ENCODE measurements at regions not wholly inside any gene's neighbourhood (a gene's known extent, or its start where the extent isn't known, plus 50 kb on each side); places are given as distances from the start of the nearest gene placed in this dataset.

GRCh38 chr5:85375525-85375924 is 990.8 kb upstream of the EDIL3 start:
- no peaks in the 10 kb centered on the region for H4K20me1 ChIP-seq (ENCODE audit: control insufficient read depth, insufficient read depth, insufficient read length)
- H3K18ac ChIP-seq (ENCODE audit: insufficient read length, low read depth, low read length): no peak overlapping the region
- no peak overlapping the region for H2BK15ac ChIP-seq (ENCODE audit: low read depth, low read length)
- H3K14ac ChIP-seq (ENCODE audit: insufficient read depth, low read length): no peak overlapping the region
- no peak overlapping the region for H4K5ac ChIP-seq (ENCODE audit: insufficient read length, low read depth, low read length)
- H3K4me3 Mint-ChIP-seq: no peak overlapping the region
- no peak overlapping the region for H3K23ac ChIP-seq (ENCODE audit: insufficient read length, low read depth, low read length)
- H2AFZ ChIP-seq (ENCODE audit: low read length): no peak overlapping the region
- WGBS (ENCODE audit: extremely low coverage, insufficient read length, low lambda C conversion rate): no CpG with 5 or more reads among the region's 4 CpGs
- no peak overlapping the region for H2AK5ac ChIP-seq (ENCODE audit: insufficient read length, low read length)
- no peaks in the 10 kb centered on the region for H3K9me3 ChIP-seq (ENCODE audit: control insufficient read depth, low read depth, low read length)
- H3K4me2 ChIP-seq (ENCODE audit: insufficient read depth, insufficient read length, low read length): no peak overlapping the region
- H3K27me3 Mint-ChIP-seq (ENCODE audit: low read depth): no peaks in the 10 kb centered on the region
- no peaks in the 10 kb centered on the region for H3K79me1 ChIP-seq (ENCODE audit: insufficient read depth, low read depth, low read length, poor library complexity, severe bottlenecking)
- H3K23me2 ChIP-seq (ENCODE audit: insufficient read length, low read depth, low read length, poor library complexity, severe bottlenecking): no peaks in the 10 kb centered on the region
- no peak overlapping the region for H3K27ac ChIP-seq (ENCODE audit: insufficient read length, low read depth, low read length)
- no peak overlapping the region for H4K8ac ChIP-seq (replicated peaks; ENCODE audit: insufficient read length, low read depth, low read length)
- no peak overlapping the region for H2BK12ac ChIP-seq (ENCODE audit: insufficient read length, low read depth, low read length)
- H3K56ac ChIP-seq (ENCODE audit: insufficient read length, low read depth, low read length): no peak overlapping the region
- no peak overlapping the region for H3T11ph ChIP-seq (ENCODE audit: low read length)
- no peaks in the 10 kb centered on the region for H3K79me2 ChIP-seq (ENCODE audit: insufficient read depth, low read length)
- TF ChIP-seq CTCF (conservative IDR thresholded peaks at IDR 0.05): no peak
- H3K4me1 ChIP-seq (ENCODE audit: insufficient read depth, low read length): no peaks in the 10 kb centered on the region
- H3K9me3 Mint-ChIP-seq: no peaks in the 10 kb centered on the region
- no peak for DNase-seq
- H3K4ac ChIP-seq (ENCODE audit: low read depth, low read length): no peak overlapping the region
- H4K91ac ChIP-seq (ENCODE audit: insufficient read length, low read depth, low read length): no peak overlapping the region
- no peak overlapping the region for H3K27ac Mint-ChIP-seq
- no peaks in the 10 kb centered on the region for H3K4me1 Mint-ChIP-seq
- no peak overlapping the region for H2BK120ac ChIP-seq (ENCODE audit: low read depth, low read length, poor library complexity, severe bottlenecking)
- H3K36me3 Mint-ChIP-seq (ENCODE audit: insufficient read depth in 1 of 3, low read depth in 3 of 3): no peaks in the 10 kb centered on the region
- H3K9ac ChIP-seq (ENCODE audit: extremely low read depth, insufficient read length, low read length): no peak overlapping the region
- H2BK20ac ChIP-seq (ENCODE audit: low read depth, low read length, poor library complexity, severe bottlenecking): no peak overlapping the region
- H2BK5ac ChIP-seq (ENCODE audit: insufficient read length, low read length): no peak overlapping the region
- no peaks in the 10 kb centered on the region for H3K27me3 ChIP-seq (ENCODE audit: insufficient read depth, low read length)

Measured in H9 (cell line).